Transverse colon (tissue), 4 donors: ENCODE measurements at regions not wholly inside any gene's neighbourhood (a gene's known extent, or its start where the extent isn't known, plus 50 kb on each side); places are given as distances from the start of the nearest gene placed in this dataset.

Source experiments
- DNase-seq: peaks from one replicate; pipeline ENCODE4 v3.0.0-alpha.2; 2019
- H3K27ac ChIP-seq, 4 donors: fragments of 200-600 bp; sonication (generic); 2 replicates each; pipeline ENCODE4 v1.5.1; 2016 to 2018; ENCODE audit warnings: inconsistent platforms in 4 of 4
- H3K27me3 ChIP-seq: fragments of 200-600 bp; sonication (generic); 2 replicates; pipeline ENCODE4 v1.5.1; 2017; ENCODE audit warnings: inconsistent platforms
- H3K36me3 ChIP-seq, 4 donors: fragments of 200-600 bp; sonication (generic); 2 replicates each; pipeline ENCODE4 v1.5.1; 2017 to 2019; ENCODE audit warnings: inconsistent platforms in 4 of 4
- H3K4me1 ChIP-seq, 4 donors: fragments of 200-600 bp; sonication (generic); 2 replicates each; pipeline ENCODE4 v1.5.1; 2017 to 2020; ENCODE audit warnings: inconsistent platforms in 4 of 4
- H3K4me3 ChIP-seq, 4 donors: fragments of 200-600 bp; sonication (generic); 1 replicate in 1 of 4; 2 replicates in 3 of 4; pipeline versions ENCODE4 v1.5.1 to v1.6.1; 2017 to 2019; ENCODE audit warnings: inconsistent platforms in 4 of 4
- H3K9me3 ChIP-seq, 2 donors: fragments of 200-600 bp; sonication (generic); 2 replicates each; pipeline ENCODE4 v1.5.1; 2017 to 2019; ENCODE audit warnings: inconsistent platforms in 2 of 2
- CTCF ChIP-seq, 5 experiments: fragments of 200-600 bp in 3 of 5; fragments of 450-650 bp in 2 of 5; sonication (generic) in 3 of 5; IDR thresholded peaks; 1 replicate in 2 of 5; 2 replicates in 3 of 5; pipeline ENCODE4 v1.5.1; 2016 to 2017; ENCODE audit warnings: antibody characterized with exemption in 5 of 5, inconsistent platforms in 3 of 5, mild to moderate bottlenecking in 2 of 5, moderate library complexity in 1 of 5
- EP300 ChIP-seq: sonication (generic); formaldehyde crosslinking; IDR thresholded peaks from one replicate; pipeline ENCODE4 v1.6.1; 2017; ENCODE audit warnings: antibody characterized with exemption, low read depth
- POLR2A ChIP-seq: fragments of 450-650 bp; IDR thresholded peaks from one replicate; pipeline ENCODE4 v1.6.1; 2016; ENCODE audit warnings: antibody characterized with exemption, mild to moderate bottlenecking, moderate library complexity
- POLR2AphosphoS5 ChIP-seq, 3 donors: sonication (generic); formaldehyde crosslinking; IDR thresholded peaks; one replicate each; pipeline ENCODE4 v1.6.1; 2016; ENCODE audit warnings: antibody characterized with exemption in 3 of 3
- WGBS, 2 donors: methylation state at CpG; one replicate each; pipeline ENCODE4 v1.1.5; 2018; ENCODE audit warnings: low coverage in 1 of 2; 5-methylcytosine and 5-hydroxymethylcytosine counted together
- in situ Hi-C, 4 donors: fragments of 200-750 bp; cut with MboI; loops; one replicate each; pipeline versions ENCODE4 v1.15.0 to v1.15.1; 2017; ENCODE audit warnings: low sequenced_read_pairs in 3 of 4, low pct_ligation_motif_present in 1 of 4, low pct_unique_long_range_greater_than_20kb in 1 of 4
- intact Hi-C: fragments of 100-400 bp; cut with DNase I; formaldehyde crosslinking; loops from one replicate; pipeline ENCODE4 v1.15.1; 2023; ENCODE audit warnings: low total_unique reads

GRCh38 chr14:87286191-87286590, 706.8 kb downstream of the GALC start:
- H3K4me1 ChIP-seq, result no peaks in the 10 kb centered on the region
- no peak for DNase-seq
- no peaks in the 10 kb centered on the region for H3K36me3 ChIP-seq
- no peak overlapping the region for H3K27ac ChIP-seq
- TF ChIP-seq POLR2A, result no peak
- TF ChIP-seq POLR2AphosphoS5 (IDR thresholded peaks at IDR 0.05), result no peak
- TF ChIP-seq CTCF (IDR thresholded peaks at IDR 0.05), result no peak
- no peak for TF ChIP-seq EP300
- intact Hi-C loops (no loop called here), in situ Hi-C loops (no loop called here)
- no peak overlapping the region for H3K4me3 ChIP-seq
- H3K27me3 ChIP-seq, result no peaks in the 10 kb centered on the region
- peaks cover 0 to 2% of the 10 kb centered on the region in 2 donors for H3K9me3 ChIP-seq
- WGBS, 2 donors, result 41 to 64% methylated on average over 1 of the region's 1 CpG

GRCh38 chr14:87285506-87285905, 707.5 kb downstream of the GALC start:
- Histone ChIP-seq H3K36me3 (no peaks in the 10 kb centered on the region), H3K9me3 (peaks cover 0 to 2% of the 10 kb centered on the region in 2 donors), H3K27ac (no peak overlapping the region), H3K4me1 (no peaks in the 10 kb centered on the region), H3K4me3 (no peak overlapping the region), H3K27me3 (no peaks in the 10 kb centered on the region)
- in situ Hi-C loops (no loop called here), intact Hi-C loops (no loop called here)
- no peak for TF ChIP-seq CTCF (IDR thresholded peaks at IDR 0.05)
- TF ChIP-seq EP300, result no peak
- no peak for TF ChIP-seq POLR2A
- no peak for TF ChIP-seq POLR2AphosphoS5 (IDR thresholded peaks at IDR 0.05)
- 91% methylated on average over 2 of the region's 2 CpGs; no CpG with 5 or more reads in 1 of the 2 donors for WGBS, 2 donors
- DNase-seq, result no peak

- TF ChIP-seq POLR2A, result no peak
- no peak for TF ChIP-seq CTCF (IDR thresholded peaks at IDR 0.05)
- TF ChIP-seq EP300, result no peak
- intact Hi-C loops (no loop called here), in situ Hi-C loops (no loop called here)
- Histone ChIP-seq H3K4me3 (no peak overlapping the region), H3K27ac (no peak overlapping the region), H3K9me3 (no peaks in the 10 kb centered on the region), H3K36me3 (no peaks in the 10 kb centered on the region), H3K4me1 (no peaks in the 10 kb centered on the region), H3K27me3 (no peaks in the 10 kb centered on the region)
- DNase-seq, result no peak
- 82 to 94% methylated on average over 4 to 5 of the region's 5 CpGs for WGBS, 2 donors
These were observed 709.4 kb downstream of the GALC start for GRCh38 chr14:87283547-87283946.

GRCh38 chr14:87282266-87282665, 710.7 kb downstream of the GALC start:
- H3K27me3 ChIP-seq, result no peaks in the 10 kb centered on the region
- H3K27ac ChIP-seq, result no peak overlapping the region
- H3K9me3 ChIP-seq, result no peaks in the 10 kb centered on the region
- DNase-seq, result no peak
- 55 to 90% methylated on average over 2 to 5 of the region's 5 CpGs for WGBS, 2 donors
- intact Hi-C loops (no loop called here), in situ Hi-C loops (no loop called here)
- no peak overlapping the region for H3K4me3 ChIP-seq
- no peak for TF ChIP-seq CTCF (IDR thresholded peaks at IDR 0.05)
- TF ChIP-seq POLR2AphosphoS5 (IDR thresholded peaks at IDR 0.05), result no peak
- no peak for TF ChIP-seq POLR2A
- no peak for TF ChIP-seq EP300
- no peaks in the 10 kb centered on the region for H3K4me1 ChIP-seq
- no peaks in the 10 kb centered on the region for H3K36me3 ChIP-seq
